Non-pigmented ciliary epithelial cell (primary cell): ENCODE measurements at regions not wholly inside any gene's neighbourhood (a gene's known extent, or its start where the extent isn't known, plus 50 kb on each side); places are given as distances from the start of the nearest gene placed in this dataset.
A peak's percentile ranks its signal among the peaks of the same experiment; 100 is the strongest.
"Not testable (repeated sequence)": the region's sequence is repeated elsewhere in the genome, so short reads cannot be mapped to it uniquely, and the experiment has no call there.

ENCODE experiments used
- DNase-seq: peaks from one replicate; pipeline ENCODE4 v3.0.0-alpha.2; 2010; ENCODE audit warnings: low read depth

GRCh38 chr2:210961249-210961648, 404.9 kb downstream of the CPS1 start:
- no peak for DNase-seq

DNA sequence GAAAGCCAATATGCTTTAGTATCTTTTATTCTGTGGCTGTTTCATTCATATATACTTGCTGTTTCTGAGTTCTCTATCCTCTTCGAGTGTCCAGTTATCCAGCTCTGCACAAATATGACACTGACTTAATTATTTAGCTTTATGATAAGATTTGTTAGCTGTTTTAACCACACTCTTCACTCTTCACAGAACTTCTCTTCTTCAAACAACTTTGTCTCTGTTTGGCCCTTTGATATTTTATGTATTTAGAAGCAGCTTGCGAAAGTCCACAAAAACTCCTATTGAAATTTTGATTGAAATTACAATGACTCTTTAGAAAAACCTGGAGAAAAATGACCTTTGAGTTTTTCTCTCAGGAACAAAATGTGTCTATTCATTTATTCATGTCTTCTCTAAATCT, 407.0 kb downstream of the CPS1 start:
- DNase-seq, result no peak

DNA sequence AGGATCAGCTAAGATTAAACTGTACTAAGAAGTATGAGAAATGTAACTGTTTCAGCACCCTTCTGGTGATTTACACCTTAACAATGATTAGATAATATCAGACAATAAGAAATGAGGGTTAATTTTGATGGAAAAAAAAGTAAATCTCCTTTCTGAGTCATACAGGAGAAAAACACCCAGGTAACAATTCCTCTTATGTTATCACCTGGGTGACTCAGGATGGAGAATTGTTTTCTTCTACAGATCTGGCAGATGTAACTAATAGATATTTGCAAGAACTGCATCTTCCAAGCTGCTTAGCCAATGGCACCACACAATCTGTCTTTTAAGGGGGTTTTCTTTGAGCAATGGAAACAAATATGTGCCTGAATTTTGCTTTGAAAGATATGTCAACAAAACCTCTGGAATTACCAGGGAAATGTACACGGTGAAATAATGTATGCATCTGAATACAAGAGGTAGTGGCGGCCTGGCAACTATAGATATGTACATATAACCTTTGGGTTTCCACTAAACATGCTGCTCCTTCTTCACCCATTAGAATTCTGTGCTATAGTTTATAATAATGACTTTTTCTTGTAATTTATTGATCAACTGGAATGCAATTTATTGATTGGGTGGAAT, 407.9 kb downstream of the CPS1 start:
- DNase-seq, result no peak

DNA sequence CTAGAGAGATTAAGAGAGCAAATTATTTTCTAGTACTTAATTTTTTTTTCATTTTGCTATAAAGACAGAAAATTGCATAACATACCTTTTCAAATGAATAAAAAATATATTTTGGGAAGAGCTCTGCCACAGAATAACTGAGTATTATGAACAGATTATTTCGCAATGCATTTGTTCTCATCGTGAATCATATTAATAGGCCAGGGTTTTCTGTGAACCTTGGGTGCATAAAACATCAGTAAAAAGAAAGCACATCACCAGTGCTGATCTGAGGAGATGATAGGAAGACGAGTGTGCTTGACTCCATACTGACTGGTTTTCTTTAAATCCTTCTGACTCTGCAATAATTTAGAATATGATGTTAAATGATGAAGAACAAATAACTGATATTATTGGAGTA, 409.1 kb downstream of the CPS1 start:
- DNase-seq, result no peak

DNA sequence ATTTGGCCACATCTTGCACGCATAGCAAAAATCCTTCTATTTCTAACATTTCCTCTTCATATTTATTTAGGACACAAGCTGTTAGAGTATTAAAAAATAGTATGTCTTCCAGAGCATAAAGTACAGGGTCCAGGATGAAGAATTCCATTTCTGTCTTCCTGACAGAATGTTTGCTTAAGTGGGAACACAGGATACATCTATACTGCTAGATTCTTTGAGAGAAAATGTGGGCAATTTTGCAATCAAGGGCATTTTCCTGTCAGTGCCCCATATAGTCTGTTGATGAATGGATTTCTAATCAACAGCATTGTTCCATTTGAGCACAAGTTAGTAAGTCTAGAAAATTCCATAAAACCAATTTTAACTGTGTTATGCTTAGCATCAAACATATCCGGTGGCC, 409.9 kb downstream of the CPS1 start:
- DNase-seq, result no peak

DNA sequence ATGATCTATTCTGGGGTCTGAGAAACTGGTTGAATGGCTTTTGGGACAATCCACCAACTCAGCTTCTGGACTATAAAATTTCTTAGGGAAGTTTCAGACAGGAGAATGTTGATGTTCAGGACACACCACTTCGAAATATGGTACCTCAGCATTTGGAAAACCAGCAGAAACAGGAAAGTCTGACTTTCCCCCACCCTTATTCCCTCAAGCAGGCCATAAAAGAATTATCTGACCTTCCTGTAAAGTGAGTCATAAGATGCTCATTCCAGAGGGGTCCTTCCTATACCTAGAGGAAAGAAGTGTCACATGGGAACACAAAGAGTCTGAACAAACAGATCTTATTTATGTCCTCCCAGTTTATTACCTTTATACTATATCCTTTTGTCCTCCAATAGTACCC, 415.0 kb downstream of the CPS1 start:
- DNase-seq, result no peak

GRCh38 chr2:210986806-210987205, 430.4 kb downstream of the CPS1 start:
- not testable (repeated sequence) for DNase-seq

DNA sequence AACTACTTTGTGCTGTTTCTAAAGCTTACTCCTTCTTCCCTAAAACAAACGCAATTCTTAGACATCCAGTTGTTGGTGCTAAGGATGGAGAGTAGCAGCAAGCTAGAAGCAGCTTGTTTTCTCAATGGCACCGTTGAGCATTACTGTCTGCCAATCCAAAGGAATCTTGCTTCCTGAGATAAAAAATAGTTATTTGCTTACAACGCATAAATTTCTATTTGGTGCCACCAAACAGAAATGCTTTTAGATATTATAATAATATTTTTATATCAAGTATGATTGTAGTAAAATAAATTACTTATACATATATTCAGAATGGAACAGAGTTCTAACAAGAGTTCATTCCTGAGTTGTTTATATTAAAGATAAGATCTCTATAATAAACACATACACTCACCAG, 434.7 kb downstream of the CPS1 start:
- DNase-seq, result no peak

DNA sequence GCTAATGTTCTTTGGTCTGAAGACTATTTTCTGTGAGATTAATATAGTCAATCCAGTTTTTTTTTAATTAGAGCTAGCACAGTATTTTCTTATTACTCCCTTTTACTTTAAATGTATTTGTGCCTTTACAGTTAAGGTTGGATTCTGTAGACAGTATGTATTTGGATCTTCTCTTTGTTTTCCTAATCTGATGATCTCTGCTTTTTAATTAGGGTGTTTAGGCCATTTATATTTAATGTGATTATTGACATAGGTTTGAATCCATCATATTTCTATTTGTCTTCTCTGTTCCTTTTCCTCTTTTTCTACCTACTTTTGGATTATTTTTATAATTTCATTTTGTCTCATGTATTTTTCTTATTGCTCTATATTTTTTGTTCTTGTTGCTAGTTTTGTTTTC, 437.7 kb downstream of the CPS1 start:
- DNase-seq, result no peak

DNA sequence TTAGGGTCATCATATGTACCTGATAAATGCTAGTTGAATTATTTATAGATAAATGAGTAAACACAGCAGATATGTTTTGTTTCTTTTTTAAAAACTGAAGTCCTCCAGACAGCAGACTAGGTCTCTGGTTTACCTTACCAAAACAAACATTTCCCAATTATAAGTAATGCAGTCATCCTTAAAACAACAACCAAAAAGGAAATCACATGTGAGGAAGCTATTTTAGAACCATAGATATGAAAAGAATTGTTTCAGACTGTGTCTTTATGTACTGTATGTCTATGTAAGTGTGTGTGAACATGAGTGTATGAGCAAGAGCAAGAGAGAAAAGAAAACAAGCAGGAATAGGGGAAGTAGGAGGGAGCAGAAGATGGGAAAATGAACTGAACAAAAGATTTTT, 441.0 kb downstream of the CPS1 start:
- DNase-seq, result no peak

DNA sequence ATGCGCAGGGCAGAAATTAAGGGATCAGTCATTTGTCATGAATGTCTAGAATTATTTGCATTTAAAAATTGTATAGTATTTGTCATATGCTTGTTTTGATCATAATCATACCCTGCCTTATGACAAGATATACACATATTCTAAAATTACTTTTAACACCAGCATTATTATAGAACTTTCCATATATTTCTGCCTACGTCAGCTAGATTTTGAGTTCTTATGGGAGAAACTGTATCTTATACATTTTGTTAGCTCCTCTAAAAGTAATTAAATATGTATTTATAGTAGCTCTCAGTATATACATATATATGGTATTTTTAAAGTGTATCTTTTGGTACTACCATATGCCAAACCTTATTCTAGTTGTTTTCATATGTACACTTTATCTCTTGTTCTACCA, 441.9 kb downstream of the CPS1 start:
- DNase-seq, result no peak

DNA sequence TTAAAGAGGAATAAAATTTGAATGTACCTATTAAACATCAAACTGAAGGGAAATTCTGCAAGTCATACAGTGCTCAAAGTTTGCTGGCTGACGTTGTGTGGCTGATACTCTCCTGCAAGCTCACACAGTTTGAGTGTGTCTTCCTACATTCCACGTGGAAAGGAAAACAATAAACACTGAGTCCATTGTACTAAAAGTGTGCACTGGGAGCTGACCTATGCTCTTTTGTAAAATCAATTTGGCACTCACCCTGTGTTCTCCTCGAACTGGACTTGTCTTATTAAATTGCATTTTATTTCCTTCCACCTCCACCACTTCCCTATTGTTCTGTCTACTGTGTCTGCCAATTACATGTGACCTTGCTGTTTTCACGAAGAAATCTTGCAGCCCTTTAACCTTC, 458.0 kb downstream of the CPS1 start:
- no peak for DNase-seq

- DNase-seq, result no peak
Measured at GRCh38 chr2:211014906-211015305, 458.5 kb downstream of the CPS1 start.

DNA sequence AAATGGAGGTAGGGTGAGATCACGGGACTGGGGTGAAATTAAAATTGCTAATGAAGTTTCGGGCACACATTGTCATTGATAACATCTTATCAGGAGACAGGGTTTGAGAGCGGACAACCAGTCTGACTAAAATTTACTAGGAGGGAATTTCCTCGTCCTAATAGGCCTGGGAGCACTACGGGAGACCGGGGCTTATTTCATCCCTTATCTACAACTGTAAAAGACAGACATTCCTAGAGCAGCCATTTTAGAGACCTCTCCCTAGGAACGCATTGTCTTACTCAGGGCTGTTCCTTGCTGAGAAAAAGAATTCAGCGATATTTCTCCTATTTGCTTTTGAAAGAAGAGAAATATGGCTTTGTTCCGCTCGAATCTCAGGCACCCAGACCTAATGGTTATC, 468.7 kb downstream of the CPS1 start:
- not testable (repeated sequence) for DNase-seq

- DNase-seq, result no peak
Measured at GRCh38 chr2:211026109-211026508, 469.7 kb downstream of the CPS1 start.

- no peak for DNase-seq
Measured at GRCh38 chr2:211027976-211028375, 471.6 kb downstream of the CPS1 start.

GRCh38 chr2:211033765-211034164, 477.4 kb downstream of the CPS1 start:
- no peak for DNase-seq

GRCh38 chr2:211035548-211036185, 479.3 kb downstream of the CPS1 start:
- peak; percentile 4 for DNase-seq

GRCh38 chr2:211045025-211045424, 488.6 kb downstream of the CPS1 start:
- DNase-seq, result no peak

GRCh38 chr2:211049321-211050018, 493.1 kb downstream of the CPS1 start:
- no peak for DNase-seq

DNA sequence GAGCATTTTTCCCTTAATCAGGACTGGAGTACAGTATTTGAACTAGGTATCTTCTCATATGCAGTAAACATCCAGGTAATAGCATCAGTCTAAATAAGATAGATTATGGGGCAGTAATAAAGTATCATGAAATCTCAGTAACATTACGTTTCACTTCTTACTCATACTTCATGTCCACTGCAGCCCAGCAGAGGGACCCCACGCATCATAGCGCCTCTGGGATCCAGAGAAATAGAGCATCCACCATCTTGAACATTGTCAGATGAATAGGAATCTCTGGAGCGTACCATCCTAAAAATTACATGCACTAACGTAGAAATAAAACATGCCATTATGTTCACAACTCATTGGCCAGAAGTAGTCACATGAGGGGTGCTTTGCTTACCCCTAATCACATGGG, 499.0 kb downstream of the CPS1 start:
- no peak for DNase-seq

- DNase-seq, result no peak
Measured at GRCh38 chr2:211061612-211062296, 505.4 kb downstream of the CPS1 start.

GRCh38 chr2:211062297-211062612, 505.9 kb downstream of the CPS1 start:
- no peak for DNase-seq
